Adrenal gland (tissue), 9 donors: ENCODE measurements at regions not wholly inside any gene's neighbourhood (a gene's known extent, or its start where the extent isn't known, plus 50 kb on each side); places are given as distances from the start of the nearest gene placed in this dataset.
A peak's percentile ranks its signal among the peaks of the same experiment; 100 is the strongest.

Experiments
- DNase-seq, 7 donors: peaks; one replicate each; pipeline ENCODE4 v3.0.0-alpha.2; 2019 to 2020
- H3K27ac ChIP-seq, 5 donors: fragments of 200-600 bp; sonication (generic) in 4 of 5; 1 replicate in 3 of 5; 2 replicates in 2 of 5; pipeline versions ENCODE4 v1.5.1 to v1.8.0; 2016 to 2020; ENCODE audit warnings: mild to moderate bottlenecking in 1 of 5
- H3K27me3 ChIP-seq: fragments of 200-600 bp; 2 replicates; pipeline ENCODE4 v1.8.0; 2021
- H3K36me3 ChIP-seq, 2 donors: fragments of 200-600 bp; replicated peaks in 1 of 2; 1 replicate in 1 of 2; 2 replicates in 1 of 2; pipeline versions ENCODE4 v1.5.1 to v1.8.0; 2018 to 2022
- H3K4me1 ChIP-seq, 2 donors: fragments of 200-600 bp; replicated peaks in 1 of 2; 1 replicate in 1 of 2; 2 replicates in 1 of 2; pipeline versions ENCODE4 v1.5.1 to v1.8.0; 2018 to 2021
- H3K4me3 ChIP-seq, 4 donors: fragments of 200-600 bp; sonication (generic) in 3 of 4; one replicate each; pipeline ENCODE4 v1.5.1; 2016 to 2018
- H3K9me3 ChIP-seq, 3 donors: fragments of 200-600 bp; sonication (generic) in 1 of 3; replicated peaks in 1 of 3; 1 replicate in 2 of 3; 2 replicates in 1 of 3; pipeline versions ENCODE4 v1.5.1 to v1.8.0; 2016 to 2021
- CTCF ChIP-seq, 6 experiments: fragments of 450-650 bp in 4 of 6; fragments of 200-600 bp in 2 of 6; sonication (generic) in 1 of 6; IDR thresholded peaks; 1 replicate in 5 of 6; 2 replicates in 1 of 6; pipeline versions ENCODE4 v1.5.1 to v1.8.0; 2016 to 2021; ENCODE audit warnings: antibody characterized with exemption in 6 of 6, mild to moderate bottlenecking in 2 of 6, moderate library complexity in 1 of 6
- POLR2A ChIP-seq, 2 donors: fragments of 450-650 bp; IDR thresholded peaks; one replicate each; pipeline ENCODE4 v1.6.1; 2017; ENCODE audit warnings: antibody characterized with exemption in 2 of 2, mild to moderate bottlenecking in 2 of 2, moderate library complexity in 1 of 2
- WGBS, 4 donors: extraction: QIAGEN DNeasy Blood & Tissue Kit in 2 of 4; methylation state at CpG; one replicate each; pipeline versions ENCODE4 v1.1.5 to v1.1.7; 2013 to 2017; 5-methylcytosine and 5-hydroxymethylcytosine counted together
- intact Hi-C, 2 donors: fragments of 100-400 bp; cut with DNase I; formaldehyde crosslinking; loops; one replicate each; pipeline versions ENCODE4 v1.14.1 to v1.15.0; 2022 to 2023
- donor health status: healthy with polysubstance abuse.
- donor health status: Bipolar disorder and iron deficiency.
- donor health status: DM: yes; HTN: yes; CAD: no.
- donor health status: DM: no; HTN: no; CAD: no.
- donor health status: DM: no; HTN: no; CAD: no.

GRCh38 chr15:31252171-31252785, 74.4 kb upstream of the KLF13 start:
- H3K36me3 ChIP-seq, result no peaks in the 10 kb centered on the region
- H3K9me3 ChIP-seq, result no peaks in the 10 kb centered on the region
- intact Hi-C loops, result no loop called here
- no peak overlapping the region for H3K4me3 ChIP-seq
- 70 to 79% (median 71%) methylated on average over 8 of the region's 8 CpGs for WGBS, 4 donors
- H3K27me3 ChIP-seq, result no peaks in the 10 kb centered on the region
- no peaks in the 10 kb centered on the region for H3K4me1 ChIP-seq
- DNase-seq, result no peak
- no peak for TF ChIP-seq POLR2A (IDR thresholded peaks at IDR 0.05)
- no peak for TF ChIP-seq CTCF (IDR thresholded peaks at IDR 0.05)
- H3K27ac ChIP-seq, result no peak overlapping the region

GRCh38 chr15:31254431-31255175, 72.0 kb upstream of the KLF13 start:
- WGBS, 4 donors, result 37 to 56% (median 41%) methylated on average over 7 of the region's 7 CpGs
- intact Hi-C loops, result no loop called here
- Histone ChIP-seq H3K36me3 (no peaks in the 10 kb centered on the region), H3K9me3 (no peaks in the 10 kb centered on the region), H3K4me3 (no peak overlapping the region), H3K27ac (peak overlapping the region in 1 of 5 donors; percentile 14), H3K4me1 (no peaks in the 10 kb centered on the region), H3K27me3 (no peaks in the 10 kb centered on the region)
- TF ChIP-seq POLR2A (IDR thresholded peaks at IDR 0.05), result no peak
- TF ChIP-seq CTCF (IDR thresholded peaks at IDR 0.05), result no peak
- DNase-seq, result peak in 6 of 7 donors; percentile 26 to 64 (median 50)

GRCh38 chr15:31255176-31255510, 71.5 kb upstream of the KLF13 start:
- no peak overlapping the region for H3K4me3 ChIP-seq
- WGBS, 4 donors, result 80 to 94% (median 90%) methylated on average over 4 to 5 of the region's 5 CpGs
- no peak for TF ChIP-seq POLR2A (IDR thresholded peaks at IDR 0.05)
- no peak for TF ChIP-seq CTCF (IDR thresholded peaks at IDR 0.05)
- H3K27me3 ChIP-seq, result no peaks in the 10 kb centered on the region
- H3K36me3 ChIP-seq, result no peaks in the 10 kb centered on the region
- peak overlapping the region in 1 of 5 donors; percentile 14 for H3K27ac ChIP-seq
- no peaks in the 10 kb centered on the region for H3K9me3 ChIP-seq
- no peaks in the 10 kb centered on the region for H3K4me1 ChIP-seq
- no peak for DNase-seq
- intact Hi-C loops, result no loop called here

- no peaks in the 10 kb centered on the region for H3K4me1 ChIP-seq
- H3K36me3 ChIP-seq, result no peaks in the 10 kb centered on the region
- no peaks in the 10 kb centered on the region for H3K9me3 ChIP-seq
- no peaks in the 10 kb centered on the region for H3K27me3 ChIP-seq
- TF ChIP-seq POLR2A (IDR thresholded peaks at IDR 0.05) (no peak), CTCF (IDR thresholded peaks at IDR 0.05) (no peak)
- no peak overlapping the region for H3K27ac ChIP-seq
- no peak overlapping the region for H3K4me3 ChIP-seq
- intact Hi-C loops, result no loop called here
- WGBS, 4 donors, result 65 to 82% (median 78%) methylated on average over 9 of the region's 9 CpGs
- no peak for DNase-seq
Observed at GRCh38 chr15:31255732-31256377, 70.8 kb upstream of the KLF13 start.
